GM19351 (cell line): ENCODE measurements at regions not wholly inside any gene's neighbourhood (a gene's known extent, or its start where the extent isn't known, plus 50 kb on each side); places are given as distances from the start of the nearest gene placed in this dataset.

Source experiments
- ATAC-seq: cut with Tn5 transposase; IDR thresholded peaks from one replicate; pipeline ENCODE4 v1.9.1; 2021; ENCODE audit warnings: mild to moderate bottlenecking, moderate library complexity; ENCODE audit not compliant: unreplicated experiment

DNA sequence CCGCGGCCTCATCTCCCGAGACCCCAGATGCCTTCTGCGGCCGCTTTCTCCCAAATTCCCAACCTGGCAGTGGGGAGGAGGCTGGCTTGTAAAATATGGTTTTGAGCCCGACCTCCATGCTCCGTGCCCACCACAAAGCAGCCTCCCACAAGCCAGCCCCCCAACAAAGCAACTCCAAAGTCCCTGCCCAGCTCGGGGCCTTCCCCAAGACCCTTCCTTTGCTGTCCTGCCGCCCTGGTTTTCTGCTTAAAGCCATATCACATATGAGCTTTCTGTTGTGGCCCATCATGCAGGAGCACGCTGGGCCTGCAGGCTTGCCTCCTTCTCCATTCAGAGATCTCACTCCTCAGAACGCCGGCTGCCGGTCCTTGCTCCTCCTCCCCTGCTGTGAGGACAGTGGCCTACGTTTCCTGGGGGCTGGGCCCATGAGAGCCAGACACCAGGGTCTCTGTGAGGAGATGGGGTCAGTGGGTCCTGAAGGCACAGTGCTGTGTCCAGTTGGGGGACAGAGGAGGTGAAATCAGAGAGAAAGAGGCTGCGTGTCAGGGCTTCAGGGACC, 680.0 kb downstream of the BRD1 start:
- ATAC-seq: no peak

DNA sequence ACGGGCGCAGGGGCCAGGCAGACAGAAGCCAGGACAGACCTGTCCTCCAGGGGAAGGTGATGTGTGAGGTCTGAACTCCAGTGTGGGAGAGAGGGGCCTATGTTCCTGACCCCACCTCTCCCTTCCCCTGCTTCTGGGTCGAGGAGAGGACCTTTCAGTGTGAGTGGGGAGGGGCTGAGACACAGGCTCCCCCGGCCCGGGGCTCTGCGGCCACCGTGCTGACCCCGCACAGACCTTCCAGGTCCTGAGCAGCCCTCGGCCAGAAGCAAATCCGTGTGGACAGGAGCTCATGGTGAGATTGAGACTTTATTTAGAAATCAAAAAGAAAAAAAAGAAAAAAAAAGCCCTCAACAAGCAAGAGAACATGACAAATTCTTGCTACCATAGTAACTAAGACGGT, 680.5 kb downstream of the BRD1 start:
- ATAC-seq: no peak

DNA sequence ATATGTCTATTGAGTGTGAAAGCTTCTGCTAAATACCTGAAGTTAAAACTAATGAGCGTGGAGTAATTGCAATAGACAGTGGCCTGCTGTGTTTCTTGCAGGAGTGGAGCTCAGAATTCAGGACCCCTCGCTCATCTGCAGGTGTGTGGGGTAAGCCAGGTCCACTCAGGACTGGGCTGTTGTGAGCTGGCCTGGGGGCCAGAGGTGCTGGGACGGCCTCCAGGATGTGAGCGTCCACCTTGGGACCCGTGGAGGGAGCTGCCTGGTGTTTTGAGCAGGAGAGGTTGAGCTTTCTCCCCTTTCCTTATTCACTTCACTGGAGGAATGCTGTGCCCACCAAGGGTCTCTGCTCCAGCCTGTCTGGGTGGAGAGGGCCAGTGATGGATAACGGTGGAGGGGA, 681.2 kb downstream of the BRD1 start:
- no peak for ATAC-seq

DNA sequence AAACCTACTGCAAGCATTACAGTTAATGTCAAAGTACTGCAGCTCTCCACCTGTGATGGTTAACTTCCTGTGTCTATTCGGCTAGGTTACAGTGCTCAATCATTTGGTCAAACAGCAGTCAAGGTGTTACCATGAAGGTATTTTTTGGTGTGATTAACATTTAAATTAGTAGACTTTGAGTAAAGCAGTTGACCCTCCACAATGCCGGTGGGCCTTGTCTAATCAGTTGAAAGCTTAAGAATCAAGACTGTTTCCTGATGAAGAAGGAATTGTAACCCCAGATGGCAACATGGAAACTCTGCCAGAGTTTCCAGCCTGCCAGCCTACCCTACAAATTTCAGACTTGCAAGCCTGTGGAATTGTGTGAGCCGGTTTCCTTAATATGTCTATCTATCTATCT, 683.9 kb downstream of the BRD1 start:
- ATAC-seq: no peak

DNA sequence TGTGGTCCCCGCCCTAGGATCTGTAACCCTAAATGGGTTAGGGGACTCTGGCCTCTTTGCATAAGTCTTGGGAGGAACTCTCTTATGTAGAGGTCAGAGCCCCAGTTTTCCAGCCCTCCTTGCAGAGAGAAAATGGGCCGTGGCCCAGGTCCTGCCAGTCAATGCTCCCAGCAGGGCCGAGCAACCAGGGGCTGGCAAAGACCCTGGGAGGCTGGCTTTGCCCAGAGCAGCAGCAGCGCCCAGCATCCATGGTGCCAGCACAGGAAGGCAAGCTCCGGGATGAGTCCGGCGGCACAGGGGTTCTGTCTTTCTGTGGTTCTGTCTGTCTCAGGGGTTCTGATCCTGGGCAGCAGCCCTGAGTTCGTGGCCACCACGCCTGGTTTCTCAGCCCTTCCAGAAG, 684.8 kb downstream of the BRD1 start:
- no peak for ATAC-seq

DNA sequence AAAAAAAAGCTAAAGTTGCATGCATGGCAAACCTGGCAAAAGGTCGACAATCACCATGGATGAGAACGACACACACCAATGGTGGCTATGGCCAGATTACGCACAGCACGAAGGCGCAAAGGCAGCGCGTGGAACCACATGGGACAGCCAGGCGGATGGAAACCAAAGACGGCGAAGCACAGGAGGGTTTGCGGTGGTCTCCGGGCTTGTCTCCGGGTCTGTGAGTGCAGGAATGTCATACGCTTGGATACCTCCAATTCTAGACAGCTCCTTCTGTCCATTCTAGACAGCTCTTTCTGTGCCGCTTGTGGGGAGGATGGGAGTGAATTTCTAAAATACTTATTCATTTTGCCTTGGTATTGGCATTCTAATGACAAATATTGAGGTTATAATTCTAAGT, 685.4 kb downstream of the BRD1 start:
- ATAC-seq: no peak

DNA sequence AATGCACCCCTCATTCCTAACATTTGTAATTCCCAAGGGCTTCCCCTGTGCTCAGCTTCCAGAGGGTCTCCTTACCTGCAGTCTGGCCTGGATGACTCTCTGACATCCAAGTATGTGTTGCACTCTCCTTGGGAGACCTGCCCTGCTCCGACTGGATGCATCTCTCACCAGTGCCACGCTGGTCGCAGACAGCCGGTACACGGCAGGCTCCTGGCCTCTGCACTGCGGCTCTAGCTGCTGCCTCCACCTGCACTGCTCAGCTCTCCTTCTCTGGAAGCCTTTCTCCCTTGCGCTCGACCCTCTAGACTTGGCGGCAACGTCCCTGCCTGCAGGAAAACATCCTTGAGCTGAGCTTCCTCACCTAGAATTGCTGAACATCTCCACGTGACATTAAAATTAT, 685.9 kb downstream of the BRD1 start:
- no peak for ATAC-seq

DNA sequence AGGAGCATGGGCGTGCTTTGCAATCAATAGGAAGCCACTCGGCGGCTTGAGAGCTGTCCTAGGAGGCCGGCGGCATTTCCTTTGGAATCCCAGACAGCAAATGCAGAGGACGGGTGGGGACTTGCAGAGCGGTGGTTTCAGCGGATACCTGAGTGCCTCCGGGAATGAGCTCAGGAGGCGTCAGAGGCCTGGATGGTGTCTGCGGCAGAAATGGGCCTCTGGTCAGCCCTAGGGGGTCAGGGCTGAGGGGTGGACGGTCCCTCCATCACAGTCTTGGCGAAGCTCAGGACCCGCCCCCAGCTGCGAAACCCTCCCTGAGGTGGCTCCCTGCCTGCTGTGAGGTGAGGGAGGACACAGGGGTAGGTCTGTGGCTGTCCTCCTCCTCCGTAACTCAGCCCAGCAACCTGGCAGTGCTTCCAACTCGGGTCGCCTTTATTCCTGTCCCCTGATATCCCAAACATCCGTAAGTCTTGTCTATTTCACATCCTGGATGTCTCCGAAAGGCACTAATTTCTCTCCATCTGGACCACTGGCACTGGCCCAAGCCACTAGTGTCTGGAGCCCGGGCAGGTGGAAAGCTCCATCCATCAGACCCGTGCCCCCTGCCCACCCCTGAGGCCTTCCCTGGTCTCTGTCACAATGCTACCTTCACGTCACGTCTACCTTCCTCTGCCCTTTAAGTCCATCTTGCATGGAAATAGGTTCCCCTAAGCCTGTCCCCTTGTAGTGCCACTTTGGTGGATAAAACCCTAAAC, 686.6 kb downstream of the BRD1 start:
- ATAC-seq: no peak

DNA sequence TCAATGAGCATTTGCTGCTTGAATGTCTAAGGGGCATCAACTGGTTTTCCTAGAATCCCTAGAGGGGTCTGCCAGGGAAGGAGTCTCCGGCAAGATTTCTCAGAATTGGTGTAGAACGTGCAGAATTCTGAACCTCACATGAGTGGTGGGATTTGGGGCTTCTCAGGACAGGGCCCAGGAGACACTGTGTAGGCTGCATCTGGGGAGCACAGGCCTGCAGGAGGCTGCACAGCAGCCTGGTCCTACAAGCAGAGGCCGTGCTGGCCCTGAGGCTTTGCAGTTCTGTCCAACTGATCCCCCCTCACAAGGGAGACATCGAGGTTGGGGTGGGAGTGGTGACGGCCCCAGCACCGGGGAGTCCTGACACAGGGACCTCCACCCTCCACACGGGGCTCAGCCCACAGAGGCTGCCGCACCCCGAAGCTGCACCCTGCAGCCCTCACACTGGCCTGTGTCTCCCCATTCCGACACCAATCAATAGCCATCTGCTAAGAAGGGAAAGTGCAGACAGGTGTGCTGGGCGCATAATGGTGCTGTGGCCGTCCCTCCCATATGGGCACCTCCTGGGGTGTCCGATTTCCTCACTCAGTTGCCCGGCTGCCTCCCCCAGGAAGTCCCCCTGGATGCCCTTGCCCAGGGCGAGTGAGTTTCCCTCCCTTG, 688.1 kb downstream of the BRD1 start:
- no peak for ATAC-seq

DNA sequence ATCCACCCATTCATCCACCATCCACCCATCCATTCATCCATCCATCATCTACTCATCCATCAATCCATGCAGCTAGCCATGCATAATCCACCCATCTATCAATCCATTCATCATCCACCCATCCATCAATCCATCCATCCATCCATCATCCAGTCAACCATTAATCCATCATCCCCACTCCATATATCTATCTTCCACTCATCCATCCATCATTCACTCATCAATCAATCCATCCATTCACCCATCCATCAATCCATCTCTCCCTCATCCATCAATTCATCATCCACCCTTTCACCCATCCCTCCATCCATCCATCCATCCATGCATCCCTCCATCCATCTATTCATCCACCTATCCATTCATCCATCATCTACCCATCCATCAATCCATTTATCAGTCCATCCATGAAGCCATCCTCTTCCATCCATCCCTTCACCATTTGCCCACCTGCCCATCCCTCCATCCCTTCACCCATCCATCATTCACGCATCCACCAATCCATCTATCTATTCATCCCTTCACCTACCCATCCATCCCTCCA, 689.4 kb downstream of the BRD1 start:
- ATAC-seq: no peak

DNA sequence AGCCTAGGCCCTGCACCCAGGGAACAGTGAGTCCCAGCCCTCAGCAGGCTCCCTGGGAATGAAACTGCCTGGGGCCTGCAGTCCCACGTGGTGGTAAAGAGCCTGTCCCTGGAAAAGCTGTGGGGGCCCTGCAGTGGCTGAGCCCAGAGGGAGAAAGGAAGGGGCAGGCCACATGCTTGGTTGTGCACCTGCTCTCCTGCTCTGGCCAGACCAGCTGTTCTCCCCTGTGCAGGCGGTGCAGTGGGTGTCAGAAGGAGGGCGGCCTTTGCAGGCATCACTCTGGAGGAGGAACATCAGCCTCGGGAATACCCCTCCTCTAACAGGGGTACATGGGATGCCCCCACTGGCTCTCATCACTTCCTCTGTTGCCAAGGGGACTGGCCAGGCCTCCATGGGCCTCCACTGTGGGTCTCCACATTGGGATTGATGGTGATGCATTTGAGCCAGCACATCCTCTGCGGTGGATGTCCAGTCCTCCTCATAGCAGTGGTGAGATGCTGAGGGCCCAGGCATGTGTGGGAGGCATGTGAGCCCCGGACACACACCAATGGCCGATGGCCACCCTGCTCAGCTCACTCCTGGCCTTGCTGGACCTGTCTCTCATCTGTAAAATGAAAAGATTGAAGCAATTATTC, 690.4 kb downstream of the BRD1 start:
- ATAC-seq: no peak

DNA sequence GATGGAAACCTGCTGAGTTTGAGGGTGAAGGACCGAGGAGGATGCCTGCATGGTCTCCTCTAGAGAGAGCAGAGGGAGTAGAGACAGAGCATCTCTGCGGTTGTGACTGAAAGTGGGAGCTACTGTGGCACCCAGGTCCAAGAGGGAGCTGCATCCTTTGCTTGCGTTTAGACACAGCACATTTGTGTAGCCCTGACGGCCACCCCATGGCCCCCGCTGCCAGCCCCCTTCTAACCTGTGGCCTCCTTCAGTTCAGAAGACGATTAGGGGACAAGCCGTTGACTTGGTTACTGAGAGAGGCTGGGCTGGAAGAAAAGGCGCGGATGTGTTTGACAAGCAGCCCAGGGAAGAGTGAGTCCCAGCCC, 690.9 kb downstream of the BRD1 start:
- ATAC-seq: no peak

DNA sequence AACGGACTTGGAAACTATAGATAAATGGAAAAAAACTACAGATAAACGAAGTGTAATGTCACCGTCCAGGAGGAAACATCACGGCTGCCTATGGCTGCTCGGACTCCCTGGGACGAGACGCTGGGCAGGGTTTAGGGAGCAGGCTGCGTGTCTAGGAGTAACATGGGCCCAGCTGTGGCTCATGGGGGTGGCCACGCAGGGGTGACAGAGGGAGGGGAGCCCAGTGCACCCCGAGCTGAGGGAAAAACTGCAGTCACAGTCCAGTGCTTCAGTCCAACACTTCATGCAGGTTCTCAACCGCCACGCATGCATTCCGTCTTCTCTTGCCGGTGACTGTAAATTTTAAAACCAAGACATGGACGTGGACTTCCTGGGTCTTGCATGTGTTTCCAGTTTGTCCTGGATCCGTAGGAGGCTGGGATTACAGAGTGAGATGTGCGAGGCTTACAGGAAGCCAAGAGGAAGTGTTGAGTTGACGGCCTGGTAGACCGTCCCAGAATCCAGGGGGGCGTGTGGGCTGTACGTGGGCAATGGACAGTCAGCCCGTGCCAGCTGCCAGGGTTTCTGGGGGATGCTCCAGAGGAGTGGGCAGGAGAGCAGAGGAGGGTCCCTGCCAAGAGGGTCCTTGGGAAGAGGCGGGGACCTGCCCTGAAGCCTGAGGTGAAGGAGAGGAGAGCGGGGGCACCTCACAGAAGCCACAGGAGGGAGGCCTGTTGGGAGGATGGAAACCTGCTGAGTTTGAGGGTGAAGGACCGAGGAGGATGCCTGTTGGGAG, 691.4 kb downstream of the BRD1 start:
- no peak for ATAC-seq

DNA sequence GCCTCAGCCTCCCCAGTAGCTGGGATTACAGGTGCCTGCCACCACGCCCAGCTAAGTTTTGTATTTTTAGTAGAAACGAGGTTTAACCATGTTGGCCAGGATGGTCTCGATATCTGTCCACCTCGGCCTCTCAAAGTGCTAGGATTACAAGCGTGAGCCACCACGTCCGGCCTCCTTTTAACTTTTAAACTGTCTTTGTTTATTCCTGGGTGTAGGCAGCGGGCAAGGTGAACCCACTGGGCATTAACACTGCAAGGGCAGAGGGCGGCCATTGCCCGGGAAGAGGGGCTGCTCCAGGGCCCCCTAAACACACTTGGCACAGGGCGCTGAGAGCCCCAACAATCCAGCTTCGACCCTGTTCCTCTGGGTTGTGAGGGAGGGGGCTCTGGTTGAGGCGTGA, 693.6 kb downstream of the BRD1 start:
- ATAC-seq: no peak

DNA sequence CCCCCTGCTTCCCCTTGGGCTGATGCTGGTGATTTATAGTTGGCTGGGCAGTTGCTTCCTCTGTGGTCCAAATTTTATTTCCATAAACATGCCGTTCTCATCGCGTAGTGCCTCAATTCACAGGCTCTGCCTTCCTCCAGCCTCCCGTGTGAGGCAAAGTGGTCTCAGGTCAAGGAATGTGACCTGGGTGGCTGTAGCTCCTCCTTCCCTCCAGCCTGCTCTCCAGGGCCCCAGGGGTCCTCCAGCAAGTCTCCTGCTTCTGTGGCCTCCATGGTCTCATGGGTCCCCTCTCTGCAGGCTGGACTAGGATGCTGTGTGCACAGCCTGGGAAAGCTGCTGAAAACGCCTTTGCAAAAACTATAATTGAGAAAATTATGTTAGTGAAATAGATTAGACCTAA, 694.1 kb downstream of the BRD1 start:
- ATAC-seq: no peak

DNA sequence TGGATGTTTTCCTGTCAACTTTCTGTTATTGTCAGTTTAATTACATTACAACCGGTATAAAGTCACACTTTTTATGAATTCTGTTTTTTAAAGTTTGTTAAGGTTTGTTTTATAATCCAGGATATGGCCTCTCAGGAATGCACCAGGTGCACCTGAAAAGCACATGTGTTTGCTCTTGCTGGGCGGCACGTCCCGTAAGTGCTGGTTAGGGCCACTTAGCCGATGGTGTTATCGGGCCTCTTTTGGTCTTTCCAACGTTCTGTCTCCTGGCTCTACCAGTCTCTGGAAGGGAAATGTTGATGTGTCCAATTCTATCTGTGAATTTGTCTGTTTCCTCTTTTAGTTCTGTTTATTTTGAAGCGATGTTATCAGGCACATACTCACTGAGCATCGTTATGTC, 695.7 kb downstream of the BRD1 start:
- no peak for ATAC-seq

DNA sequence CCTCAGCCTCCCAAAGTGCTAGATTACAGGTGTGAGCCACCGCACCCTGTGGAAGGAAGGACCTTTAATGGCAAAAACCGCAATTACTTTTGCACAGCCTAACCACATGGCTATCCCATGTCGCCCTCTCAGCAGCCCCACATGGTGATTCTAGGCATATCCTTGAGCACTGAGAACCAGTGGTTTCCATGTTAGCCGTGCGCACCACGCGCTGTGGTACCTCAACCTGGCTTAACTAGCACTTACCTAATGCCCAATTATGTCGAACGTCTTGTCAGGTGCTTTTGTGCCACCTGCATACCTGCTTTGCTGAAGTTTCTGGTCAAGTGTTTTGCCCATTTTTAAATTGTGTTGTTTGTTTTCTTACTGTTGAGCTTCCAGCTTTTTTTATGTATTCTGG, 697.9 kb downstream of the BRD1 start:
- ATAC-seq: no peak

DNA sequence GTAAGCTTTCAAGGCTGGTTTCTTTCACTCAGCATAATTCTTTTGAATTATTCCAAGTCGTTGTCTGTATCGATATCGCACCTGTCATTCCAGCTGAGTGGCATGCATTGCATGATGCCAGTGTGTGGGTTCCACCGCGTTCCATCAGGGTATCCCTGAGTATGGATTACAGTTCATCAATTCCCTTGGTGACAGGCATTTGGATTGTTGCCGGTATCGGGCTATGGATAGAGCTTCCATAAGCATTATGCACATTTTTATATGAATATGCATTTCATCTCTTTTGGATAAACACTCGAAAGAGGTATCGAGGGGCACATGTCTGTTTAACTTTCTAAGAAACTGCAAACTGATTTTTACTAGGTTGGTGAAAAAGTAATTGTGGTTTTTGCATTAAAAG, 698.8 kb downstream of the BRD1 start:
- ATAC-seq: no peak

DNA sequence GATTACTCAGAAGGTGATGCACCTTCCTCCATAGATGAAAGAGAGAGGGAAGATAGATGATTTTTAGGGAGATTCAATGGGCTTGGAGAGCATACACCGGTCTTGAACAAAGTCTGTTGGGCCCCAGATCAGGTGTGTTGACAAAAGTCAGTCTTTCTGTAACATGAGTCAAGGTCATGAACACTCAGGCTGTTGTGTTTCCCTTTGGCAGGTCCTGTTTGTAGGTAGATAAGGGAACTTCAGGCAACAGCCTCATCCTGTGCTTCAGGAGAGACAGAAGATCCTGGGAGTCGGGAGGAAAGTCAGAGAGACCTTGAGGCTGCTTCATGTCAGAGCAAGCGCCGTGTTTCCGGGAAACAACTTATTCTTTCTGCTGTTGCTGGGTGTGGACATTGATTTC, 703.1 kb downstream of the BRD1 start:
- no peak for ATAC-seq

DNA sequence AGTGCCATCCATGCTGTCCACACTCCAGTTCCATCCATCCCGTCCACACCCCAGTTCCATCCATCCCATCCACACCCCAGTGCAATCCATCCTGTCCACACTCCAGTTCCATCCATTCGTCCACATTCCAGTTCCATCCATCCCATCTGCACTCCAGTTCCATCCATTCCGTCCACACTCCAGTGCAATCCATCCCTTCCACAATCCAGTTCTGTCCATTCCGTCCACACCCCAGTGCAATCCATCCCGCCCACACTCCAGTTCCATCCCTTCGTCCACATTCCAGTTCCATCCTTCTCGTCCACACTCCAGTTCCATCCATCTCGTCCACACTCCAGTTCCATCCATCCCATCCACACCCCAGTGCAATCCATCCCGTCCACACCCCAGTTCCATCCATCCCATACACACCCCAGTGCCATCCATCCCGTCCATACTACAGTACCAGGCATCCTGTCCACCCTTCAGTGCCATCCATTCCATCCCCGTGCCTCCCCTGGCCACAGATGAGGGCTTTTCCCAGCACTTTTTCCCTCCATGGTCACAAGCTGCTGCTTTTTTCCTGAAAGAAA, 704.0 kb downstream of the BRD1 start:
- ATAC-seq: no peak

DNA sequence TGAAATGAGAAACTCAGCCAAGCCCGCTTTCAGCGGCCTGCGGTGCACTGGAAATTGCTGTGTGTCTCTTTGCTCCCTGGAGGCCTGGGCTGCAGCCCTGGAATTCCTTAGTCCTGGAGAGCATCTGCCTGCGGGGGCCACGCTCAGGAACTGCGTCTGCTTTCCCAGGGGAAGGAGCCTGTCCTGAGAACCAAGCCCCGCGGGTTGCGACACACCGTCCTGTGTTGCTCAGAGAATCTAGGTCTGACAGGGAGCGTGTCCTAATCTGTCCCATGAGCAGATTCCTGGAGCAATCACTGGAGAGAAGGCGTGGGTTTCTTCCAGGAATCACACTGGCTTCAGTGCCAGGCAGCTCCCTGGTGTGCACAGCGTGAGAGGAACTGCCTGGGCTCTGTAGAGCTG, 708.1 kb downstream of the BRD1 start:
- ATAC-seq: no peak
